Muscle of leg (tissue), 3 donors: ENCODE measurements at regions not wholly inside any gene's neighbourhood (a gene's known extent, or its start where the extent isn't known, plus 50 kb on each side); places are given as distances from the start of the nearest gene placed in this dataset.

Experiments
- DNase-seq: peaks from one replicate; pipeline ENCODE4 v3.0.0; 2013
- H3K27ac ChIP-seq: one replicate; pipeline ENCODE4 v1.5.1; 2013; ENCODE audit warnings: mild to moderate bottlenecking, low read length, control low read depth
- H3K27me3 ChIP-seq: one replicate; pipeline ENCODE4 v1.6.1; 2013; ENCODE audit warnings: low read length; ENCODE audit not compliant: control insufficient read depth, insufficient read depth
- H3K36me3 ChIP-seq: one replicate; pipeline ENCODE4 v1.6.1; 2013; ENCODE audit warnings: low read length; ENCODE audit not compliant: control insufficient read depth, insufficient read depth
- H3K4me1 ChIP-seq: one replicate; pipeline ENCODE4 v1.6.1; 2013; ENCODE audit warnings: low read length; ENCODE audit not compliant: control insufficient read depth, insufficient read depth
- H3K4me3 ChIP-seq: one replicate; pipeline ENCODE4 v1.5.1; 2013; ENCODE audit warnings: low read length, control low read depth
- H3K9me3 ChIP-seq: replicated peaks from 2 replicates; pipeline ENCODE4 v1.6.1; 2013; ENCODE audit warnings: low read depth, low read length; ENCODE audit not compliant: control insufficient read depth
- WGBS: methylation state at CpG from one replicate; pipeline ENCODE4 v1.1.5; 2013; ENCODE audit warnings: missing lambda C conversion rate; ENCODE audit not compliant: insufficient coverage; 5-methylcytosine and 5-hydroxymethylcytosine counted together

DNA sequence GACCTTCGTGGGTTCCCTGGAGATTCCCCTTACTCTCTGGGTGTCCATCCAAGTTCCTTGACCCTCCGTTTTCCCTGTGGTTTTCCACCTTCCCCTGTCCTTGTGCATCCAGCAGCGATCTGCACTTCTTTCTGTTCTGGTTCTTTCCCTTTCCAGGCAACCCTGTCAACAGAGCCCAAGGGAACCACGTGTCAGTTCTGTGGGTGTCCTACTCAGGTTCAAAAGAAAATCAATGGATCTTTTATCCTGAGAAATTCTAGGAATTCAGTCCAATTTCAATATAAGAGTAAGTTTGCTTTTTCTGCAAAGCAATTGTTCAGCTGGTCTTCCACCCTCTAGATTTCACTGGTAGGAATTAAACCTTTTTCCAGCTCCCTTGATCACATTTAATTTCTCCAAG is 1394.8 kb upstream of the SLC10A2 start:
- WGBS, result 78% methylated on average over 2 of the region's 4 CpGs
- no peaks in the 10 kb centered on the region for H3K9me3 ChIP-seq

DNA sequence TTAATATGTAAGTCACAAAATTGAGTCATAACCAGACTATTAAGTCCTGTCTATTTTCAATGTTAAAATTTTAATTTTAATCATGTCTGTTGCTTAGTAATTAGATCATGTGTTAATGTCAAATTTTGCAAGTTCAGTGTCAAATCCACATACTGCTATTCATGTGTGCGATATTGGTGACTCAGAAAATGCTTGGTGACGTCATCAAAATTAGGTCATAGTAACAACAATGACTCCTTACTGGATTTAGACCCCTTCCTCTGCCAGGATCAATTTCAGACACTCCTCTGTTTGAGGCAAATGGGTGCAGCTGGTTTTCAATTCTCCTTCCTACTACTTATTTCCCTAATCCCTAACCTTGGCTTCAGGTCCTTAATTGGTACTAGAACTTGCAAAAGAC is 1394.3 kb upstream of the SLC10A2 start:
- H3K27ac ChIP-seq, result no peak overlapping the region
- no peak overlapping the region for H3K4me3 ChIP-seq
- no peaks in the 10 kb centered on the region for H3K4me1 ChIP-seq
- H3K36me3 ChIP-seq, result no peaks in the 10 kb centered on the region
- no peaks in the 10 kb centered on the region for H3K27me3 ChIP-seq
- no peak for DNase-seq
- no CpG with 5 or more reads among the region's 2 CpGs for WGBS
- no peaks in the 10 kb centered on the region for H3K9me3 ChIP-seq

More for the DNA sequence above, 1394.8 kb upstream of the SLC10A2 start:
- H3K4me1 ChIP-seq, result no peaks in the 10 kb centered on the region
- no peaks in the 10 kb centered on the region for H3K36me3 ChIP-seq
- H3K27ac ChIP-seq, result no peak overlapping the region
- H3K27me3 ChIP-seq, result no peaks in the 10 kb centered on the region
- H3K4me3 ChIP-seq, result no peak overlapping the region
- no peak for DNase-seq

DNA sequence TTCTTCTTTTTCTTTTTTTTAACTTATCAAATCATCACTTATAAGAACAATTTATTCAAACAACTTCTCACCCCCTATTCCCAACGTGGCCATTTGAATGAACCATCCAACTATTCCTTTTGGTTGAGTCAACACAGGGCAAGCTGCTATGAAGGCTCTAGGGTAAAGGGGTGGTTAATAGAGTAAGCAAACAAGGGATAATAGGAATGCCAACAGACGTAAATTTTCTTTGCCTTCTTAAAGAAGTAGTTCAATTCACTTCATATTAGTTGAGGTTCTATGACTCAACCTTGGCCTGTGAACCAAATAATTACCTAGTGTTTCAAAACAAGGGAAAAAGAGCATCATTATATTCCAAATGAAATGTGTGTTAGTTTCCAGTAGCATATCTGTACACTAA is 1383.8 kb upstream of the SLC10A2 start:
- no peak overlapping the region for H3K4me3 ChIP-seq
- H3K27ac ChIP-seq, result no peak overlapping the region
- H3K9me3 ChIP-seq, result no peaks in the 10 kb centered on the region
- DNase-seq, result no peak
- H3K4me1 ChIP-seq, result no peaks in the 10 kb centered on the region
- WGBS, result no CpG with 5 or more reads among the region's 2 CpGs
- no peaks in the 10 kb centered on the region for H3K36me3 ChIP-seq
- no peaks in the 10 kb centered on the region for H3K27me3 ChIP-seq

DNA sequence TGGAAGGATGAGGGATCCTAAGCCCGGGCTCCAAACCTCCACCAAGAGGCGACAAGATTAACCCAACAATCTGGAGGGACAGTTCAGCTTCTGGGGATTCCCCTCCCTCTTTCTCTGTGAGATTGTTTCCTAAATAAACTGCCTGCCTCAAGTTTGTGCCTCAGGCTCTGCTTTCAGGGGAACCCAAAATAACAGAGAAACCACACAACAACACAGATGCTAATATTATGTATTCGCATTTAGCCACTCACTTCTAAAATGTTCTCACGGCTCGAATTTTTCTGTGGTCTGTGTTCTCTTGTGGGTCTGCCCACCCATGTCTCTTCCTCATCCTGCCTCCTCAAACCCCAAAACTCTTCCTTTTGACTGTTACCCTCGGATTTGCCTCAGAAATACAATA is 1381.1 kb upstream of the SLC10A2 start:
- DNase-seq, result no peak
- Histone ChIP-seq H3K27ac (no peak overlapping the region), H3K4me1 (no peaks in the 10 kb centered on the region), H3K9me3 (no peaks in the 10 kb centered on the region), H3K27me3 (no peaks in the 10 kb centered on the region), H3K4me3 (no peak overlapping the region), H3K36me3 (no peaks in the 10 kb centered on the region)
- 82% methylated on average over 6 of the region's 6 CpGs for WGBS

DNA sequence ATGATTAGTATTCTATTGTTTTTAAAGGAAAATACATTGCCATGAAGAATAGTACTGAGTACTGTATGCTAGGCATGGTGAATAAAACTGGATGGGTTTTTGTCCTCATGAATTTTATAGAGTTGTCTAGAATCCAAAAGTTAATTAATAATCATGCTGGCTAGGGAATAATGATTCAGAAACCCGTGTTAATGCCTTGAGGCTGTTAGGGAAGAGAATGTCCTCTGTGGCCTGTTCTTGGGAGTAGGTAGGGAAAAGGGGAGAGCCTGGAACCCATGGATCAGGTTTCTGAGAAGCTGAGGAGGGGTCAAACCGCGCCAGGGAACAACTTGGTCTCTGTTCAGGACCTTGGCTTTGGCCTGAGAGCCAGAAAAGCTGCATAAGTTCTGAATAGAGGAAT is 1376.3 kb upstream of the SLC10A2 start:
- no peak overlapping the region for H3K27ac ChIP-seq
- 74% methylated on average over 3 of the region's 3 CpGs for WGBS
- DNase-seq, result no peak

DNA sequence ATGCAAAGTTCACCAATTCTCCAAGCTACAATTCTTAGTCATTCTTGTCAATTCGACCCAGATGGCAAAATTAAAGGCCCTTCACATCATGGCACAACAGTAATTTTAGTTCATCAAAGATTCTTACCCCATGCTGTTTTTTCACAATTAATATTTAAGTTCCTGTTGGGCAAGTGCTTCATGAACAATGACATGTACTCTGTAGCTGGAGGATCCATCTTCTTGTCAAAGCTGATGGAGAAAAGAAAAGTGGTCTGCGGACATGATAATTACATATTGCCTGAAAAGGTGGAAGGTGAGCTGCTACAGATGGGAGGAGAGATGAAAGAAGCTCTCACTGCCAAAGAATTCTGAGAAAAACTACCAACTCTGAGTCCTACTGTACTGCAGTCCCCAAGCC is 1370.3 kb upstream of the SLC10A2 start:
- no peak for DNase-seq
- Histone ChIP-seq H3K27ac (no peak overlapping the region), H3K36me3 (no peaks in the 10 kb centered on the region), H3K4me3 (no peak overlapping the region), H3K4me1 (no peaks in the 10 kb centered on the region), H3K27me3 (no peaks in the 10 kb centered on the region), H3K9me3 (no peaks in the 10 kb centered on the region)
- WGBS, result no CpG with 5 or more reads among the region's 2 CpGs

More for the DNA sequence above, 1376.3 kb upstream of the SLC10A2 start:
- H3K27me3 ChIP-seq, result no peaks in the 10 kb centered on the region
- H3K4me1 ChIP-seq, result no peaks in the 10 kb centered on the region
- no peak overlapping the region for H3K4me3 ChIP-seq
- no peaks in the 10 kb centered on the region for H3K9me3 ChIP-seq
- no peaks in the 10 kb centered on the region for H3K36me3 ChIP-seq

DNA sequence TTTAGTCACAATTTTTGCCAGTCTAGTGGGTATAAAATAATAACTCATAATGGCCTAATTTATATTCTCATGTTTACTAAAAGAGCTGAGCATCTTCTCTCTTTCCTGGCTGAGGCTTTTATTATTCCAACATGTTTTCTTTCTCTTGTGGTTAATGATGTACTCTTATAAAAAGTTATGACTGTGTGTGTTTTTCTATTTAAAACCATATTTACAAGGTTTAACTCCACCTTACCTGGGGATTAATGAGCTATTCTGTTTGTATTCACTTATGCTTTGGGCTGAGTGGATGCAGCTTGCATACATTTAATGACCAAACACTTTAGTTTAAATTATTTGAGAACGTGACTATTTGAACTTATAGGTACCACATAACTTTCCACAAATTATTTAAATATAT is 1365.7 kb upstream of the SLC10A2 start:
- Histone ChIP-seq H3K27me3 (no peaks in the 10 kb centered on the region), H3K9me3 (no peaks in the 10 kb centered on the region), H3K4me1 (no peaks in the 10 kb centered on the region), H3K36me3 (no peaks in the 10 kb centered on the region), H3K27ac (no peak overlapping the region), H3K4me3 (no peak overlapping the region)
- no CpG with 5 or more reads among the region's 1 CpG for WGBS
- DNase-seq, result no peak

DNA sequence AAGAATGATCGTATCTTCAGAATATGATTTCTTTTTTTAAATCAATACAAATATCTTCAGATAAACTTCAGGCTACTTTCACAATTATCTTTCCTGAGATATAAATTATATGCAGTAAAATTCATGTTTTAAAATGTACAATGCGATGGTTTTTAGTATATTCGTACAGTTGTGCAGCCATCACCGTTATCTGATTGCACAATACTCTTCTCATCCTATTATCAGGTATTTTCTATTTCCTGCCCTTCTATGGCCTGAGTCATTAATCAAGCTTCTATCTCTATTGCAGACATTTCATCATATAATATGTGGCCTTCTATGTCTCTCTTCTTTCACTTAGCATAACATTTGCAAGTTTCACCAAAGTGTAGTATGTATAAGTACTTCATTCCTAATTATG is 1360.2 kb upstream of the SLC10A2 start:
- Histone ChIP-seq H3K4me3 (no peak overlapping the region), H3K4me1 (no peaks in the 10 kb centered on the region), H3K27me3 (no peaks in the 10 kb centered on the region), H3K27ac (no peak overlapping the region), H3K9me3 (no peaks in the 10 kb centered on the region), H3K36me3 (no peaks in the 10 kb centered on the region)
- DNase-seq, result no peak
- WGBS, result no CpG with 5 or more reads among the region's 4 CpGs

DNA sequence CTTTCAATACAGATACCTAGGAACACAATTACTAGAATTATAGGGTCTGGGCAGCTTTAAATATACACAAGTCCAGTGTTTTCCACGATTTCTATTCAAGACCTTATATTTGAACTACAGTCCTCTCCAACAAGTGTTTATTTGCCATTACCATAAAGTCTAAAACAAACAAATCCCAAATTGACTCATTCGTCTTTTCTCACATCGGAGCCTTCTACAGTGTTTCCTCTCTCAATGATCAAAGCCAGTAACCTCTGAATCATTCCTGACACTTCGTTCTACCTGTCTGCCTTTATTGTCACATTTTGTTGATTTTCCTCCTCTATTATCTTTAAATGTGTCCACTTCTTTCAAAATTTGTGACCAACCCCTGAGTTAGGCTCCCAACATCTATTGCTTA is 1356.5 kb upstream of the SLC10A2 start:
- Histone ChIP-seq H3K4me3 (no peak overlapping the region), H3K36me3 (no peaks in the 10 kb centered on the region)
- 83% methylated on average over 4 of the region's 4 CpGs for WGBS

DNA sequence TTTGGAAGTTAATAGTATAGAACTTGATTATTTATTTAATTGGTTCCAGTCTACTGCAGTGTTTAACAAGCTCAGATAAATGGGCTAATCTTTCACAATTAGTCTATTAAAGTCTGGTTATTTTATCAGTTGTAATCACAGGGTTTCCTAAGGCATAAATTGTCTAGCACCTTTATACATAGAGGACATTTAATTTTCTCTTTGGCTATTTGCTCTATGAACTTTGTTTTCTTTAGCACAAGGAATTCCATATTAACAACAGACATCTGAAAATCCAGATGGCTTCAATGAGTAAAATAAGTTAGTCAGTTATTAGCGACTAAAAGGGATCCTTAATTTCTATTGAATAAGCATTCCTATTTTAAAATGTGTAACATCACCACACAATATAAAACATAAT is 1350.8 kb upstream of the SLC10A2 start:
- H3K27ac ChIP-seq, result no peak overlapping the region
- no peaks in the 10 kb centered on the region for H3K9me3 ChIP-seq
- no peaks in the 10 kb centered on the region for H3K27me3 ChIP-seq
- H3K4me3 ChIP-seq, result no peak overlapping the region
- H3K4me1 ChIP-seq, result no peaks in the 10 kb centered on the region
- DNase-seq, result no peak
- H3K36me3 ChIP-seq, result no peaks in the 10 kb centered on the region
- WGBS, result no CpG with 5 or more reads among the region's 1 CpG

More for the DNA sequence above, 1356.5 kb upstream of the SLC10A2 start:
- H3K27ac ChIP-seq, result no peak overlapping the region
- no peaks in the 10 kb centered on the region for H3K4me1 ChIP-seq
- no peak for DNase-seq
- no peaks in the 10 kb centered on the region for H3K27me3 ChIP-seq
- no peaks in the 10 kb centered on the region for H3K9me3 ChIP-seq

DNA sequence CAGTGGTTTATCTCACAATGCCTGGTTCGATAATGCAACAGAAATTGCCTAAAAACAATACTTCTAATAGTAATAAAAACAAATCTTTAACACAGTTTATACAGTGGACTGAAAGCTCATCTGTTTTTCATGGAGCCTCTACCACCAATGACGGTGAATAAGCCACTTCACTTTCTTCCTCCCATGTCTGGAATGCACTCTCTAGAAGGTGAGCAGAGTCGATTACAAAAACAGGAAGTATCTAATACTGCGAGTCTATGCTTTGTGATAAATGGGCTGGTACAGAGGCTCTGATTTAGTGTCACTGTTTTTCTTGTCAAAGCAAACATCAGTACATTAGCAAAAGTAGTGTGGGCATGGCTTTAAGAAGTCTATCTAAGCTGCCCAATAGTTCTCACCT is 1348.6 kb upstream of the SLC10A2 start:
- no peaks in the 10 kb centered on the region for H3K36me3 ChIP-seq
- DNase-seq, result no peak
- no peak overlapping the region for H3K27ac ChIP-seq
- H3K4me1 ChIP-seq, result no peaks in the 10 kb centered on the region
- H3K9me3 ChIP-seq, result no peaks in the 10 kb centered on the region
- no peak overlapping the region for H3K4me3 ChIP-seq
- no peaks in the 10 kb centered on the region for H3K27me3 ChIP-seq
- no CpG with 5 or more reads among the region's 4 CpGs for WGBS
